ENCODE measurements at regions not wholly inside any gene's neighbourhood (a gene's known extent, or its start where the extent isn't known, plus 50 kb on each side); places are given as distances from the start of the nearest gene placed in this dataset.

DNA sequence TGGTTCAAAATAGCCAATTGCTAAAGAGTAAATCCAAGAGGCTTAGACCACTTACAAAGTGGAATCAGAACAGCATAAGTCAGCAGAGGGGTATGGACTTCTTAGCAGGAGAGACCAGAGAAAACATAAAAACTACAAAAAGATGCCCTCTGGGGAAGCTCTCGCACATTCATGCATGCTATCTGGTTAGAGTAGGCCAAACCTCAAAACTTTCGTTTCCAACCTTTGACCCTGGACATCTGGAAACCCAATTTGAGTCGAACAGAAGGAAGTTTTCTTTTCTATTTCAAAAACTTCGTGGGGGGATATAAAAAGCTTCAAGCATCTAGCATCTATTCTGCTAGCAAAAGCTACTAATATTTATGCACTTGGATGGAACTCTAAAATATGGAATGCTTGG is 523.9 kb upstream of the AGTR1 start:
- no peaks in the 10 kb centered on the region for H3K9me3 ChIP-seq (ENCODE audit: control insufficient read depth in 5 of 5, low read length in 5 of 5)
- H3K27ac ChIP-seq (ENCODE audit: low read depth, low read length), result no peak overlapping the region
- H3K27me3 ChIP-seq (ENCODE audit: control insufficient read depth in 5 of 5, insufficient read depth in 4 of 5, low read length in 5 of 5), result no peaks in the 10 kb centered on the region
- H3K36me3 ChIP-seq (ENCODE audit: control insufficient read depth in 5 of 5, insufficient read depth in 5 of 5, low read length in 5 of 5), result no peaks in the 10 kb centered on the region
- no peak overlapping the region for H3K4me3 ChIP-seq (ENCODE audit: low read depth in 1 of 5, low read length in 5 of 5)
- no peaks in the 10 kb centered on the region for H3K4me1 ChIP-seq (ENCODE audit: control insufficient read depth in 5 of 5, insufficient read depth in 5 of 5, low read length in 5 of 5)
- H3K9ac ChIP-seq (ENCODE audit: low read length in 5 of 5), result no peak overlapping the region

- H3K27me3 ChIP-seq (ENCODE audit: control insufficient read depth in 5 of 5, insufficient read depth in 4 of 5, low read length in 5 of 5), result no peaks in the 10 kb centered on the region
- H3K4me3 ChIP-seq (ENCODE audit: low read depth in 1 of 5, low read length in 5 of 5), result no peak overlapping the region
- H3K9ac ChIP-seq (ENCODE audit: low read length in 5 of 5), result no peak overlapping the region
- H3K9me3 ChIP-seq (ENCODE audit: control insufficient read depth in 5 of 5, low read length in 5 of 5), result no peaks in the 10 kb centered on the region
- no peaks in the 10 kb centered on the region for H3K4me1 ChIP-seq (ENCODE audit: control insufficient read depth in 5 of 5, insufficient read depth in 5 of 5, low read length in 5 of 5)
- no peaks in the 10 kb centered on the region for H3K36me3 ChIP-seq (ENCODE audit: control insufficient read depth in 5 of 5, insufficient read depth in 5 of 5, low read length in 5 of 5)
- H3K27ac ChIP-seq (ENCODE audit: low read depth, low read length), result no peak overlapping the region
These were observed 522.5 kb upstream of the AGTR1 start for GRCh38 chr3:148175214-148175613.

DNA sequence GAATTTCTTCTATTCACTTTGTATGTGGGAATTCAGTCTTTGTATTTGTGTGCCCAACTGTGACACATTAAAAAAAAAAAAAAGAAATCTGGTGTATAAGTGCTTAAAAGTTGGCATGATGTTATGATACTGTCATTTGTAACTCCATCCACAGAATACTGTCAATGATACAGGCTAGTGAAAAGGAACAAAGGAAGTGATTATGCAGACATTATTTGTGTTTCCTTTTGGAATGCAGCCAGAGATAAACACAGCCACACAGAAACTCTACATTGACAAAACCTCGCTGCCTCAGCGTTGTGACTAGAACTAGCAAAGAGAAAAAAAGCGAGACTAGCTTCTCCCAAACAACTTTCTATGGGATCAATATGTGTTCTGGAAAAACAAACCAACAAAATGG is 519.2 kb upstream of the AGTR1 start:
- Histone ChIP-seq H3K9ac (ENCODE audit: low read length in 5 of 5) (no peak overlapping the region), H3K4me3 (ENCODE audit: low read depth in 1 of 5, low read length in 5 of 5) (no peak overlapping the region), H3K36me3 (ENCODE audit: control insufficient read depth in 5 of 5, insufficient read depth in 5 of 5, low read length in 5 of 5) (no peaks in the 10 kb centered on the region), H3K27me3 (ENCODE audit: control insufficient read depth in 5 of 5, insufficient read depth in 4 of 5, low read length in 5 of 5) (no peaks in the 10 kb centered on the region), H3K27ac (ENCODE audit: low read depth, low read length) (no peak overlapping the region), H3K9me3 (ENCODE audit: control insufficient read depth in 5 of 5, low read length in 5 of 5) (no peaks in the 10 kb centered on the region), H3K4me1 (ENCODE audit: control insufficient read depth in 5 of 5, insufficient read depth in 5 of 5, low read length in 5 of 5) (no peaks in the 10 kb centered on the region)

DNA sequence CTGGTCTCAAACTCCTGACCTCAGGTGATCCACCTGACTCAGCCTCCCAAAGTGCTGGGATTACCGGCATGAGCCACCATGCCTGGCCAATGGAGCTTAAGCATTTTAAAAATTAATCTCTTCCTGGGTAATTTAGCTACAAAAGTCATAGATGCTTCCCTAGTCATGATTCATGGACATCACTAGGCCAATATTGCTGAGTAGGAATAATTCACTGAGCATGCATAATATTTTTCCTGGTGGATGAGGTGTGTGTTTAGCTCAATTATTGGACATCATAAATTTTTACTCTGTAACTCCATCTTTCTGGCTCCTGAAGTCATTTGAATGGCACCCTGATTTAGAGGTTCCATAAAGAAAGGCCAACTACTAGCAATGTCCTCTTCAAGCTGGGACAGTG is 512.9 kb upstream of the AGTR1 start:
- Histone ChIP-seq H3K9ac (ENCODE audit: low read length in 5 of 5) (no peak overlapping the region), H3K36me3 (ENCODE audit: control insufficient read depth in 5 of 5, insufficient read depth in 5 of 5, low read length in 5 of 5) (no peaks in the 10 kb centered on the region), H3K4me3 (ENCODE audit: low read depth in 1 of 5, low read length in 5 of 5) (no peak overlapping the region), H3K27ac (ENCODE audit: low read depth, low read length) (no peak overlapping the region), H3K9me3 (ENCODE audit: control insufficient read depth in 5 of 5, low read length in 5 of 5) (no peaks in the 10 kb centered on the region), H3K27me3 (ENCODE audit: control insufficient read depth in 5 of 5, insufficient read depth in 4 of 5, low read length in 5 of 5) (no peaks in the 10 kb centered on the region), H3K4me1 (ENCODE audit: control insufficient read depth in 5 of 5, insufficient read depth in 5 of 5, low read length in 5 of 5) (no peaks in the 10 kb centered on the region)

DNA sequence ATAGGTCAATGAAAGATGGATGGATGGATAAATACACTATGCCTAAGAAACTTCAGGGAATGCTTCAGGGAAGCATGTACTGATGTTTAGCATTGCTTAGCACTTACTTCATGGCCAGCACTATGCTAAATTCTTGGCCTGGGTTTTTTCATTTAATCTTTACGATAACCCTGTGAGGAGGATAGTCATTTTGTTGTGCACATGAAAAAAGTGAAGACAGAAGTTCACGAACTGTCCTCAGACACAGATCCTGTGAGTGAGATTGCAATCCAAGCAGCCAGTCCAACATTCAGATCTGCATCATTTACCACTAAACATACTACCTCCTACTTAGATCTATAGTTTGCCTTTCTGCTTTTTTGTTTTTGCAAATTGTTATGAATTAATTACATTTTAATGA is 510.8 kb upstream of the AGTR1 start:
- H3K27me3 ChIP-seq (ENCODE audit: control insufficient read depth in 5 of 5, insufficient read depth in 4 of 5, low read length in 5 of 5), result no peaks in the 10 kb centered on the region
- no peak overlapping the region for H3K27ac ChIP-seq (ENCODE audit: low read depth, low read length)
- no peaks in the 10 kb centered on the region for H3K4me1 ChIP-seq (ENCODE audit: control insufficient read depth in 5 of 5, insufficient read depth in 5 of 5, low read length in 5 of 5)
- H3K9me3 ChIP-seq (ENCODE audit: control insufficient read depth in 5 of 5, low read length in 5 of 5), result no peaks in the 10 kb centered on the region
- no peak overlapping the region for H3K9ac ChIP-seq (ENCODE audit: low read length in 5 of 5)
- no peaks in the 10 kb centered on the region for H3K36me3 ChIP-seq (ENCODE audit: control insufficient read depth in 5 of 5, insufficient read depth in 5 of 5, low read length in 5 of 5)
- no peak overlapping the region for H3K4me3 ChIP-seq (ENCODE audit: low read depth in 1 of 5, low read length in 5 of 5)

GRCh38 chr3:148187296-148187695 is 510.4 kb upstream of the AGTR1 start:
- Histone ChIP-seq H3K9ac (ENCODE audit: low read length in 5 of 5) (no peak overlapping the region), H3K36me3 (ENCODE audit: control insufficient read depth in 5 of 5, insufficient read depth in 5 of 5, low read length in 5 of 5) (no peaks in the 10 kb centered on the region), H3K9me3 (ENCODE audit: control insufficient read depth in 5 of 5, low read length in 5 of 5) (no peaks in the 10 kb centered on the region), H3K27ac (ENCODE audit: low read depth, low read length) (no peak overlapping the region), H3K4me1 (ENCODE audit: control insufficient read depth in 5 of 5, insufficient read depth in 5 of 5, low read length in 5 of 5) (no peaks in the 10 kb centered on the region), H3K27me3 (ENCODE audit: control insufficient read depth in 5 of 5, insufficient read depth in 4 of 5, low read length in 5 of 5) (no peaks in the 10 kb centered on the region), H3K4me3 (ENCODE audit: low read depth in 1 of 5, low read length in 5 of 5) (no peak overlapping the region)

DNA sequence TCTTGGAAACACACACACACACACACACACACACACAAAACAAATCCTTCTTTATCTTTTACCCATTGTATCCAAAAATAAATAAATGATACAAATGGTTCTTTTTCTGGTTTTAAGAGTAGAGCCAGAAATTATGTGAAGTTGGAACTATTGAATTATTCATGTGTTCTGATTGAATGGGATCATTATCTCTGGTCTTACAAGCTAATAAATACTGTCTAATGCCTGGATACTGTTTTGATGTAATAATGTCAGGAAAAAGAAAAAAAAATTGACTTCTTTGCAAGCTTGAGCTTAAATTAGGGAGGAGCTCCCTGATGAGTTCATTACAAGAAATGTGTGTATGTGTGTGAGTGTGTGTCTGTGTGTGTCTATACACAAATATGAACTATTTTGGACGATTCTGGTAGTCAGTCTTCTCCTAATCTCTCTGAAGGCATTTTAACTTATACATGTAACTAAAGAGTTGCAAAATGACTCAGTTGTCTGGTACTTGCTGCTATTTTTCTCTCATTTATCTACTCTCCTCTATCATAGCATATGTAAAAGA is 507.2 kb upstream of the AGTR1 start:
- no peaks in the 10 kb centered on the region for H3K9me3 ChIP-seq (ENCODE audit: control insufficient read depth in 5 of 5, low read length in 5 of 5)
- no peaks in the 10 kb centered on the region for H3K27me3 ChIP-seq (ENCODE audit: control insufficient read depth in 5 of 5, insufficient read depth in 4 of 5, low read length in 5 of 5)
- H3K4me3 ChIP-seq (ENCODE audit: low read depth in 1 of 5, low read length in 5 of 5), result no peak overlapping the region
- no peak overlapping the region for H3K27ac ChIP-seq (ENCODE audit: low read depth, low read length)
- no peaks in the 10 kb centered on the region for H3K4me1 ChIP-seq (ENCODE audit: control insufficient read depth in 5 of 5, insufficient read depth in 5 of 5, low read length in 5 of 5)
- H3K36me3 ChIP-seq (ENCODE audit: control insufficient read depth in 5 of 5, insufficient read depth in 5 of 5, low read length in 5 of 5), result no peaks in the 10 kb centered on the region
- H3K9ac ChIP-seq (ENCODE audit: low read length in 5 of 5), result no peak overlapping the region

- Histone ChIP-seq H3K9ac (ENCODE audit: low read length in 5 of 5) (no peak overlapping the region), H3K36me3 (ENCODE audit: control insufficient read depth in 5 of 5, insufficient read depth in 5 of 5, low read length in 5 of 5) (no peaks in the 10 kb centered on the region), H3K9me3 (ENCODE audit: control insufficient read depth in 5 of 5, low read length in 5 of 5) (no peaks in the 10 kb centered on the region), H3K27me3 (ENCODE audit: control insufficient read depth in 5 of 5, insufficient read depth in 4 of 5, low read length in 5 of 5) (no peaks in the 10 kb centered on the region), H3K27ac (ENCODE audit: low read depth, low read length) (no peak overlapping the region), H3K4me1 (ENCODE audit: control insufficient read depth in 5 of 5, insufficient read depth in 5 of 5, low read length in 5 of 5) (no peaks in the 10 kb centered on the region), H3K4me3 (ENCODE audit: low read depth in 1 of 5, low read length in 5 of 5) (no peak overlapping the region)
These were observed 505.7 kb upstream of the AGTR1 start for GRCh38 chr3:148191966-148192365.

GRCh38 chr3:148197061-148197460 is 500.6 kb upstream of the AGTR1 start:
- H3K9ac ChIP-seq (ENCODE audit: low read length in 5 of 5), result no peak overlapping the region
- H3K4me1 ChIP-seq (ENCODE audit: control insufficient read depth in 5 of 5, insufficient read depth in 5 of 5, low read length in 5 of 5), result no peaks in the 10 kb centered on the region
- H3K27me3 ChIP-seq (ENCODE audit: control insufficient read depth in 5 of 5, insufficient read depth in 4 of 5, low read length in 5 of 5), result no peaks in the 10 kb centered on the region
- no peaks in the 10 kb centered on the region for H3K36me3 ChIP-seq (ENCODE audit: control insufficient read depth in 5 of 5, insufficient read depth in 5 of 5, low read length in 5 of 5)
- H3K27ac ChIP-seq (ENCODE audit: low read depth, low read length), result no peak overlapping the region
- no peak overlapping the region for H3K4me3 ChIP-seq (ENCODE audit: low read depth in 1 of 5, low read length in 5 of 5)
- H3K9me3 ChIP-seq (ENCODE audit: control insufficient read depth in 5 of 5, low read length in 5 of 5), result no peaks in the 10 kb centered on the region

DNA sequence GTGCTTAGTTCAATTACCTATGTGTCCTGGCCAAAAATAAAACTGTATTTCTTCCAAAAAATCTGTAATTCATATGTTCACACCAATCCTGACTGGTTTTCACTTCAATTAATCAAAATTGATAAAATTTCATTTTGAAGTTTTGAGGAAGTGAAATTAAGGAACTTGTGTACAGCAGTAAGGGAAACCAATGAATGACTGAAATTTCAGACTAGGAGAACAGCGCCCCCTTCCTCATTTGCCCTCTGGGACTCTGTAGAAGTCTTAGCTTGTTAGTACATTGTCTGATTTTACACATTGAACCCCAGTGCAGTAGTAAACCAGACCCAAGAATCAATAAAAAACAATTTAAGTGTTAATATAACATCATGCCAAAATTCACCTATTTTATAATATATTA is 495.3 kb upstream of the AGTR1 start:
- no peaks in the 10 kb centered on the region for H3K27me3 ChIP-seq (ENCODE audit: control insufficient read depth in 5 of 5, insufficient read depth in 4 of 5, low read length in 5 of 5)
- H3K4me3 ChIP-seq (ENCODE audit: low read depth in 1 of 5, low read length in 5 of 5), result no peak overlapping the region
- H3K9ac ChIP-seq (ENCODE audit: low read length in 5 of 5), result no peak overlapping the region
- no peaks in the 10 kb centered on the region for H3K9me3 ChIP-seq (ENCODE audit: control insufficient read depth in 5 of 5, low read length in 5 of 5)
- H3K36me3 ChIP-seq (ENCODE audit: control insufficient read depth in 5 of 5, insufficient read depth in 5 of 5, low read length in 5 of 5), result no peaks in the 10 kb centered on the region
- no peak overlapping the region for H3K27ac ChIP-seq (ENCODE audit: low read depth, low read length)
- H3K4me1 ChIP-seq (ENCODE audit: control insufficient read depth in 5 of 5, insufficient read depth in 5 of 5, low read length in 5 of 5), result no peaks in the 10 kb centered on the region
